GM03348 (cell line): ENCODE measurements at regions not wholly inside any gene's neighbourhood (a gene's known extent, or its start where the extent isn't known, plus 50 kb on each side); places are given as distances from the start of the nearest gene placed in this dataset.

Source experiments
- DNase-seq: peaks from one replicate; pipeline ENCODE4 v3.0.0; 2012; ENCODE audit warnings: low spot score

DNA sequence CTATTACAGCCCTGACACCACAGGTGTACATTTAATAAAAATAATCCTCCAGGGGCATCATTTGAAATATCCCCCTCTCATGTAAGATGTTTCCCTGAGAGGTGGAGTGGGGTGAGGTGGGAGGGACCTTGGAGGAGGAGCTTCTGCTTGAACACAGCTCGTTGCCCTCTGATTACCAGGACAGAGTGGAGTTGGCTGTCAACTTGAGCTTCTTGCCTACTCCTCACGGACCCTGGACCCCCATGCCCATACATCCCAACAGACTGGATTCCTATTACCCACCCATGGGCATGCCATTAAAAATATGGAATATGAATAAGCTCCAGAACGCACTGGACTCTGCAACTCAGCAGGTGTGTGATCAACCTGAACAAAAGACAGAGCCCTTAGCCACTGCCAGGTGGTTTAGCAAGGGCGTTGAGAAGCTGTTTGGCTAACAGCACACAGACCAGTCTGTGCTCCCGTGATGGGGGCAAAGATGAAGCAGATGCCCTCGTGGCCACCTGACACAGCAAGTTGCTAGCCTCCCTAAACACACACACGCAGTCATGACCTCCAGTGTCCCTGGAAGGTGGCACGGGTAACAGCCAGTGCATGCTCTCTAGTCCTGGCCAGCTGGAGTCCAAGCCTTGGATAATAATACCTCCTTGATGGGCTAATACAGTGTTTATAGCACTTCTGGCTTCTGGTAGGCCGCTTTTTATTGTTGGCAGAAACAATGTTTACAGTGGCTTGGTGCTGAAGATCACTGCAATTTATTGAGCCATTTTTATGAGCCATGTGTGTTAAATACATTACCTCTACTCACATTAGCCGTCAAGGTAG, 155.0 kb downstream of the TOMM20 start:
- DNase-seq, result no peak

DNA sequence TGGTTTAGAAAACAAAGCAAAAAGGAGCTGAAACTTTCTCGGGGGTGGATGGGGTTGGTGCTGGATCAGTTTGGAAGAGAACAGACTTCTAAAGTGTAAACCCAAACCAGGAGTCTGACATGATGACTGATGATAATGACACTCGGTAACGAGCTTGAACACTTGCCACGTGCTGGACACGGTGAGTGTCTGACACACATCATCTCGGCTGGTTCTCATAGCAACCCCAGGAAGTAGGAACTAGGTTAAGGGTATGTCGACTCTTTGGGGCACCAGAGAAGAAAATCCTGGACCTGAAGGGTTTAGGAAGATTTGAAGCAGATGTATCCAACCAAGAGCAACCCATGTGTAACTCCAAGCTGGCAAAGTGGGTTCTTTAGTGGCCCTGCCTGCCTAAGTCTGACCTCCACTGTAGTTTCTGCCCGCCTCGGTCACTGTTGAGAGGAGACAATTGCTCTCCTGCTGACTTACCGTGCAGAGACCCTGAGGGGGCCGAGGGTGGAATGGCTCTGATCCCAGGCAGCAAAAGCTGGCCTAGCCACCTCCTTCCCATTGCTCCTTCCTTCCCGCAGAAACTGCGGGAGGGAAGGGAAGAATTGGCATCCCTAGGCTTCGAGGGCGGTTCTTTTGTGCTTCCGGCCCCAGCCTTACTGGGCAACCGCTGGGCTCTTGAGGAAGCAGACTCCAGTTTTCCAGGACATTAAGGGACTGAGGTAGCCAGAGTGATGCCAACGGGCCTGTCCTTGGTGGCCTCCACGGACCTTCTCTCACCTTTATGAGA, 156.0 kb downstream of the TOMM20 start:
- no peak for DNase-seq

DNA sequence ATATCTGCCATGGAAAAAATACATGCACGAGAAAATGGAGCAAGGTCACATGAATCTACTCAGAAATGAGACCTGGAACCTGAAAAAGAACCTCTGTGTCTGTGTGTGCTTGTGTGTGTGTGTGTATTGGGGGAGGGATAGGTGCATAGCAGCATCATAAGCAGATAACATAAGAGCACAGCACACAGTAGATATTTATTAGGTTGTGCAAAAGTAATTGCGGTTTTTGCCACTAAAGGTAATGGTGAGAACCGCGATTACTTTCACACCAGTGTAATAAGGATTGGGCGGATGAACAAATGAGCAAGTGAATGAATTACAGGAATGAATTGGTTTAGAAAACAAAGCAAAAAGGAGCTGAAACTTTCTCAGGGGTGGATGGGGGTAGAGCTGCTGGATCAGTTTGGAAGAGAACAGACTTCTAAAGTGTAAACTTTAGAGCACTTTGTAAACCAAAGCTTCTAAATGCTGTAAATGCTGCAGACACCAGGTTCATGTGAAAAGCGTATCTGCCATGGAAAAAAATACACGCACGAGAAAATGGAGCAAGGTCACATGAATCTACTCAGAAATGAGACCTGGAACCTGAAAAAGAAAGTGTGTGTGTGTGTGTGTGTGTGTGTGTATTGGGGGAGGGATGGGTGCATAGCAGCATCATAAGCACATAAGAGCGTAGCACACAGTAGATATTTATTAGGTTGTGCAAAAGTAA, 156.9 kb downstream of the TOMM20 start:
- DNase-seq, result no peak

DNA sequence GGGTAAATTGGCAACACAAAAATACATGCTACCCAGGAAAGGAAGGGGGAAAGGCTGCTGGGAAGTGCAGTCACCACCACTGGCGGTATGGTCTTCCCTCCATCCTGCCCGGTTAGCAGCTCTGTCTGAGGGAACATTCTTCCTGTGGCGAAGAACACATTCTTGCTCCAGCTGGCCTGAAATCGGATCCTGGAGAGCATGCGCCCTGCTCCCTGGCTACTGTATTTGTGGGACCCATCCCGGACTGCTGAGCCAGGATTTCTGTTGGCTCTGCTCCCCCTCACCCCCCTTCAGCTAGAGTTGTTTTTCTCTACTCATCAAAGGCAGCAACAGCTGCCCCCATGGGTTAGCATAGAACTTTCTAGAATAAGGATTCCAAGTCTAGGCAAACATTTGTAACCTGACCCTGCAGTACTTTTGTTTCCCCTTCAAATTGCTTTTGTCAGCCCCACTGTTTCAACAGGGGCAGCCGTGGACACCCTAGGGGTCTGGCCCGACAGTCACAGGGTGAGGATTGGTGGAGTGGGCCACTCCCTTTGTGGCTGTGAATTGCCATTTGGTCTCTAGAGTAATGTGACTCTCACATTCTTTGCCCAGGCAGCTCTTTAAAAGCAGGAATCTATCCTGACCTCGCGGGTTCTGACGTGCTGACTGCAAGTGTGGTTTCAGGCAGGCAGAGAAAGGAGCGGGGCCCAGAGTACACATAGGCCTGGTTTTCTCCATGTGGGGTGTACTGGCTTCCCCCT, 157.7 kb downstream of the TOMM20 start:
- DNase-seq, result peak; percentile 88

DNA sequence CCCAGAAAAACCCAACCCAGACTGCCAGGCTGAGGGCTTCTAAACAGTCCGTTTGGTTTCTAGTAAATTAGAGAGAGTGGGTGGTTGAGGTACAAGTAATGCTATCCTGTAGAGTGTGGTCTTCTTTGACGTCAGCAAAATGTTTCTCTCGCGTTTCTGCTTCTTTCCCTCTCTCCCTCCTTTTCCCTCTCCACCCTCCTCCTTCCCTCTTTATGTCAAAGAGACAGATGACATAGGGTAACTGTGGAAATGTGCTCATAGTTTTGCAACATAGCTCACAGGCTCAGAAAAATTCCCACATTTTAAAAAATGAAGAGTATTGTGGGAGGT, 158.3 kb downstream of the TOMM20 start:
- no peak for DNase-seq

DNA sequence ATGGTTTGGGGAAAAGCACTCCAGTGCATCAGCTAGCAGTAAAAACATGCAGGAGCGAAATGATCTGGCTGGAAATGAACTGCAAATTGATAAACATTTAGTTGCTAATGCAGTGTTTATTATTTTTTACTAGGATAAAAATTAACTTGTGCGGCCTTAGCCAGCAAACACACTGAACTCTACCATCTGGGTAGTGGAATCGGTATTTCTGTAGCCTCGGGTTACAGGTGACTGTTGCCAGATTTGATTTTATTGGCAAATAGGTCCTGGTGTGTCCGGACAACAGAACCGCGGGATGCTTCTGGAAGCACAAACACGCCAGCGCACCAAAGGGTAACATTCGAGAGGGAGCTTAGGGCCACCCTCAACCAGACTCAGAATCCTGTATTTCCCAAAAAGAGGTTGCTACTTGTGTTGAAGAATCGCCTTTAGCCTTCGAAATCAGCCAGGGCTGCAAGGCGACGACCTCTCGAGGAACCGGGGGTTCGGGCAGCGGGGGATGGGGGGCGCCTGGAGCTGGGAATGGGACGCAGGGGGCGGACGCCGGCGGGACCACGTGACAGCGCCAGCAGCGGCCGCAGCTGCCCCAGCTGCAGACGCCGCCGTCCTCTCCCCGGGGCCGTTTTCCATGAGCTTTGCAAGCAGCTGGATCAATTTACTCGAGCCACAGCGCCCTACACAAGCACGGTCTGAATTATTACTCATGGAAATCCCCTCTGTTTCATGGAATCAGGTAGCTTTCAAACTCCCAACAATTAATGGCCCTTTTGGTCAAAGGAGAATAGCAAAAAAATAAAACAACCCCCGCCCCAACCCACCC, 158.8 kb downstream of the TOMM20 start:
- DNase-seq, result peak; percentile 82

DNA sequence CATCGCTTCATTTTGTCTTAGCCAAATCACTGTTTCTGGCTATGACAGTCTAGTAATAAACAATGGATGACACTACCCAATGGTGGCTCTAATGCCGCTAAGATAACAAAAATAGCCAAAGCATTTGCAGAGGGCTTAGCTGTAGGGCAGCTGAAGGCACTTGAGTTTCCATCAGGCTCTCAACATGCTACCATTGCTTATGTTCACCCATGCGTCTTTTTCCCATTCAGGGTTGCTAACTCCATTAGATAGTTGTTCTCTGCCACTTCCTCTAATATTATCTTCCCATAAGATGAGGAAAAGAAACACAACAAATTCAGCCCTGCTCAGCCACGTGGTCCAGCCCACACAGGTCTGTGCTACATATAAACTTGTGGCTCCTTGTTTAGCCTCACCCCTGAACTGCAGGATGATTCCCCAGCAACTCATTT, 159.6 kb downstream of the TOMM20 start:
- no peak for DNase-seq

DNA sequence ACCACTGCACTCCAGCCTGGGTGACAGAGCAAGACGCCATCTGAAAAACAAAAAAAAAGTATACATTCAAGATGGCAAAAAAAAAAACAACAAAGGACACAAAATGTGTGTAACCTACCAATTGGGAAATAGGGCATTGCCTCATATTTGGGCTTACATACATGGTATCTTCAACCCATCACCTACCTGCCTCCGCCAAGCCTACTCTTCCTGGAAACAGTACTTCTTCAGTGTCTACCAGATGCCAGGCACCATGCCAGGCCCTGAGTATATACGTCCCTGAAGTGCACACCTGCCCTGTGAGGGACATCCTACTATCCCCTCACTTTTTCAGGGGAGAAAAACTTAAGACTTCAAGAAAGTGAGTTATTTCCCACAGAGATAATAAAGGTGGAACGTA, 160.2 kb downstream of the TOMM20 start:
- no peak for DNase-seq

DNA sequence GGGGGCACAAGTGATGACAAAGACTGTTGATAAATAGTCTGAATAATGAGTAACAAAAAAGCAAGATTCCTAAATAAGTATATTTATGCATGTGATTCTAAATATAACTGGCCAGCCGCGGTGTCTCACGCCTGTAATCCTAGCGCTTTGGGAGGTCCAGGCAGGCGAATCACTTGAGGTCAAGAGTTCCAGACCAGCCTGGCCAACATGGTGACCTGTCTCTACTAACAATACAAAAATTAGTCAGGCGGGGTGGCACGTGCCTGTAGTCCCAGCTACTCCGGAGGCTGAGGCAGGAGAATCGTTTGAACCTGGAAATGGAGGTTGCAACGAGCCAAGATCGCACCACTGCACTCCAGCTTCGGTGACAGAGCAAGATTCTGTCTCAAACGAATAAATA, 161.5 kb downstream of the TOMM20 start:
- DNase-seq, result no peak

DNA sequence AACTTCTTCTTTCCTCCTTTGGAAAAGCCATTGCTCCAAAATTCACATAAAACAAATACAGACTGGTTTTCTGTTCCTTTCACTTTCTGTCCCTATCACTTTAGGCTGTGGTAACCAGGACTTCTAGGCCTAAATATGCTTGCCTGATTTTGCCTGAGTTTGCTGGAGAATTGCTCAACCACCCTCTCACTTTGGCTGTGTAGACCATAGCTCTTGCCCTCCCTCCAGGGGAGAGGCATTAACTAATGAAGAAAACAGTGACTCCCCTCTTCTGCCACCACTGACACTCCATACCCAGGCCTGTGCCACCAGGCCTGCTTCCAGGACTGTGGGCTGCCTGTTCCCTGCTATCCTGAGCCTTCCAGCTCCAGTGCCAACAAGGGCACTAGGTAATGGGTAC, 163.5 kb downstream of the TOMM20 start:
- no peak for DNase-seq

DNA sequence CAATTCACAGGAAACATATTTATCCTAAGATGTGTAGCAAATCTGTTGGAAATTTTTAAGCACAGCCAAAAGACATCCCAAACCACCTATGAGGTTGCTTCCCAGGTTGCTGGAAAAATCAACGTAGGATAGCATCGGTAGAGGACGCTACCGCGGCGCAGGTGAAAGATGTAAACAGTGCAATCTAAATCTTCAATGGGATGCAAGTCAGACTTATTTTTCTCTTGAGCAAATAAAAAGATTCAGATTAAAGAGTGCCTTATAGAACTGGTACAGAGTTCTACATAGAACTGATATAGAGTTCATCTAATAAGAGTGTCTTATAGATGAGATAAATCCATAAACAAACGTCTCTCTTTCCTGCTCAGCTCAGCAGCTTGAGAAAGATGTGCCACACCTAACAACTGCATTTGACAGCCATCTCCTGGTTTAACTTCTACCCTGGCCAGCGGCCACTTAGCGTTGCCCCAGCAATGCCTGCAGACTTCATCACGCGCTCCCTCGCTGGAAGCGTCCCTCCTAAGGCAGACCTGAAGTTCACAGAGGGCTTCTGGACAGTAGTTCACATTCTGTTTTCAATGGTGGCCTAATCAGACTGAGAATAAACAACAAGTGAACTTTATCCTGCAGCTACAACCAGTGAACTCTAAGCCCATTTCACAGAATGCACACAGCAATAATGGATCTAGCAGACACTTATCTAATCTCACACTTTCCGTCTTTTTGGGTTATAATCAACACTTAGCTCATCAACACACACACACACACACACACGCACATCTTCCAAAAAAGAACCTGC, 164.5 kb downstream of the TOMM20 start:
- no peak for DNase-seq

DNA sequence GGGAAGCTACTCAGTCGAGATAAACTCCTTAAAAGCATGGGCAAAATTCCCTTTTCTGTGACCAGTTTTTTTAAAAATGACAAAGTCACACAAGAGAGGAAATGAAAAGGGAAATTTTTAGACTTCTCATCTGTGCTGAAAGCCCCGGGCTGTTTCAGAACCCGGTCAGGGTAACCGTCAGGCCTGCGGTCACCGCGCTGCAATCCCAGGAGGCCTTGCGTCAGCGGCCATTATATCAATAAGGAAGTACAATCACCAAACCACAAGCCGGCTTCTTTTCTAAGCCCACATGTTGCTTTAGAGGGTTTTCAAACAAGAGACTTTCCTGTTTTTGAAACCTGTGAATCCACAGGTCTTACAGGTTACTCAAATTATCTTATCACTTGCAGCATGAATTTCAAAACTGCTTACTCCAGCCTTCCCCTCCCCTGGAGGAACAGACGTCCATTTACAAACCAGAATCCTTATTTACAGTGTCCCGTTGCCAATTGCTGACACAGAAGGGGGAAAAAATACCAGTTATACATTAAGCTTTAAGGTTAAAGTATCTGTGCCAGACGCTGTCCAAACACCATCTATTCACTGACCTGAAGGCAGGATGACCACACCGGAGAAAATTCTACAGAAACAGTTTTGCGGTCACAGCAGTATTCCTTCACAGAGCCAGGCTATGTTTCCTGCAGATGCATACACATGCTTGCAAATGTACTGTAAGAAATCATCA, 165.3 kb downstream of the TOMM20 start:
- DNase-seq, result peak; percentile 73

DNA sequence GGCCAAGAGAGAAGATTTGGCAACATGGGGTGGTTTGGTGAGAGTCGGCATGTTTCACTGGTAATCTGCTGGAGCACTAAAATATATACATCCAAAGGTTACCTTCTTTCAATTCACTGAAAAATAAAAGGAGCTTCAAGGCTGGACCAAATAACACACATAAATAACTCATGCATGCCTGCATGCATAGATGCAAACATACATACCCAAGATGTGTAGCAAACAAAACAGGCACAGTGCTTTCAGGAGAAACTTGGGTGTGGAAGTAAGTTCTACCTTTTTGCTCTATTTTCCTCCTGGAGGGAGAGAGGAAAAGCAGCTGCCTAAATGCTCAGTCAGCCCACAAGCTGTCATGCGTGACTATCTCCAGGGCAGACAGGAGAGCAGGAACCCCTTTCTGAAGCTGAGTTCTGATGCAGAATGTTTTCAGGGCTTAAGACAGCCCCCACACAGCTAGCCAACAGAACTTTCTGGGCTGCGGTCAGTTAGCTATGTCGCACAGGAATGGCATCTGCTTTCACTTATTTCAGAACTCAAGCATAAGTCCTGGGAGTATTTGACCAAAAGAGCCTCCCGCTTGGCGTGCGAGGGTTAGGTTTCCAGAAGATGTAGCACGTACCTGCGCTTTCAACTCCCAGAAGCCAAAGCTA, 166.2 kb downstream of the TOMM20 start:
- DNase-seq, result peak; percentile 87

DNA sequence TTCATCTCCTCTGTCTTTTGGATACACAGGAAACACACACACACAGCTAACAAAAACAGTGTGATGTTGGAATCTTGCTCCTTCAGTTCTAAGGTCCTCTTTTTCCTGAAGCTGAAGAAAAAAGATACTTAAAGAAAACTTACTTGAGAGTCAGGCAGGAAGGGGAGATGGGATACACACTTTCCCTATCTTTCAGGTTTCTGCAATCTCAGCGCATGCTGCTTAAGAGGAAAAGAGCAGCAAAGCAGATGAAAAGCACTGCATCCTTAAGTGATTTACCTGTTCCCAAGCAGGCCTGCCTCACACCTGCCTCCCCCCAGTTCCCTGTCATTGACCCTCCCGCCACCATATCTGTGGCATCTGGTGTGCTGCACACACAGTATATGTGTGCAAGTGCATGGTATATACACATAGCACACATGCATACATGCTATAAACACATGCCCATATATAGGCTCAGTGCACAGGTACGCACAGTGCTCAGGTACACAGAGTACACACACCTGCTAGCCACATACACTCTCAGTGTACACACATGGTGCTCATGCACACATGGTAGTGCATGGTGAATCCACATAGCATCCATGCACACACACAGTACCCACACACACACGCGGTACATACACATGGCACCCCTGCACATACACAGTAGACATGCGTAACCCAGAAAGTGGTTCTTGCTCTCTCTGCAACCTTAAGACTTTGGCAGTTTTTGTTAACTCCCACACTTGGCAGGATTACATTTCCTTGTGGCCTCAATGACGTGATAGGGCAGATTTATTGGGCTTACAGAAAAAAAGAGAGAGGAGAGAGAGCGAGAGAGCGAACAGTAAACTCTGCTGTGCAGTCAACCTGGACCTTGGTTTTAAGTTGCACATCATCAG, 166.9 kb downstream of the TOMM20 start:
- peak; percentile 63 for DNase-seq

DNA sequence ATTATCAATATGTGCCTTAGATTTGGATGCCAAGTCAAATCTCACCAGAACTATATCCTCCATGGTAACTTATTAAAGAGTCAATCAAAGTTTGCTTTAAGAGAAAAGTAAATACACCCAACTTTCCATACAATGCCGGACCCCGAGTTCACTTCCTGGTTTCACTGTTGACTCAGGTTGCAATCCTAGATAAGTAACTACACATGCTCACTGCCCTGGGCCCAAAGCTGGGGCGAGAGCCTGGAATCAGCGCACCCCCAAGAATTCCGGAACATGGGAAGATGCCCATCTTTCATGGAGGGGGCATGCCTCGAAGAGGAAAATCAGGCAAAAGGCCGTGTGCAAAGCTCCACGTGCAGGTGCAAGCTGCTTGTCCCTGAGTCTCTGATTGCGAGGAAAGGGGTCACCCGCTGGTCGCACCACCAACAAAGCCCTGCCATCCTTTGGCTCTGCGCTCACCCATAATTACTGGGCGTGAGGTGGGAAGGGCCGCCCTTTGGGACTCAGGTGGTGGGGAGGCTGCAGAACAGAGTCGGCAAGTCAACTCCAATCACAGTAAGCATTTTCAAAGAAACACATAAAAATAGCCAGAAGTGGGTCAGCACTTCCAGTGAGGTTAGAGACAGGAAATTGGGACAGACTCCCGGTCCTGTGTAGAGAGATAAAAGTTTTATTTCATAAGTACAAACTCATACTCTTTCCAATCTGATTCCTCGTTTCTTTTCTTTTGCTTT, 167.7 kb downstream of the TOMM20 start:
- DNase-seq, result peak; percentile 22

DNA sequence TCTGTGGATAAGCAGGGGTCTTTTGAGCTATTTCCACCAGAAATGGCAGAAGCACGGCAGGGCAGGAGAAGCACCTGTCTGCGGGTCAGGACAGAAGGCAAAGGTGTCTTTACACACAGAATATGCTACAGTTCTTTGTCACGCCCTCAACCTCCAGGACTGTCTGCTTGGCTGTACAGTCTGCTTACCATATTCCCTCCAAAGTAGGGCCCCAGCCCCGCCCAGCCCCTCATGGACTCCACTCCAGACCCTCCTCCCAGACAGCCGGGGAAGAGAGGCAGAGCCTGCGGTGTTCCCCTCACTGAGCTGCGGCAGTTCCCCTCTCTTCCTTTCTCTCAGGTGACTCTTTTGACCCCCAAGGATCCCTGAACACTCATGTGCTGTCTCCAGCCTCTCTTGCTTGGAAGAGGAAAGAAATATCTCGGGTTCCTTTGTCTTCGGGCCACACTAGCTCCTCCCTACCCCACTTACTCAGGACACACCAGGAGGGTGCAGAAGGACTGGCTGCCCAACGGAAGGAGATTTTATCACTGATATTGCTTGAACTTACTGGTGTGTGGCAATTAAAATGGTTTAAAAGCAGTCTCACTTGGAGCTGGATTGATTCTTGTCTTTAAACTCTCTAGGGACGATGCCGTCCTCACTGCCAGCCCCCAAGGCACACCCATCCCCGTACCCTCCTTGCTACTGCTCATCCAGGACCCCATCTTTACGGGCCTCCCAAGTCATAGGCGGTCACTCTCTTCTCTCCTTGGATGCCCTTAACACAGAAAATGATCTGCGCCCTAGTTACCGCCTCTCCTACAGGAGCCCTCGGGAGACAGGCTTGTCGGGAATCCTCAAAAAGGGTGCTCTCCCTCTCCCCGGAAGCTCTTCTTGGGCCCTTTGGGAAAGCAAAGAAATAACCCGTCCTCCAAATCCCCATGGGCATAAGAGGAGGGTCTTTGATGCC, 169.7 kb downstream of the TOMM20 start:
- DNase-seq, result no peak
